C4-2B (cell line): ENCODE measurements at regions not wholly inside any gene's neighbourhood (a gene's known extent, or its start where the extent isn't known, plus 50 kb on each side); places are given as distances from the start of the nearest gene placed in this dataset.
"Not testable (repeated sequence)": the region's sequence is repeated elsewhere in the genome, so short reads cannot be mapped to it uniquely, and the experiment has no call there.

Experiments used
- H3K27ac ChIP-seq: fragments of 450-650 bp; 2 replicates; pipeline ENCODE4 v1.5.1; 2017
- ZFX ChIP-seq: fragments of 450-650 bp; IDR thresholded peaks from 2 replicates; pipeline ENCODE4 v1.6.1; 2017
- TF ChIP-seq, protein P1 (sequence below): fragments of 450-650 bp; conservative IDR thresholded peaks from 2 replicates; pipeline ENCODE4 v1.5.1; 2017; ENCODE audit warnings: mild to moderate bottlenecking

DNA sequence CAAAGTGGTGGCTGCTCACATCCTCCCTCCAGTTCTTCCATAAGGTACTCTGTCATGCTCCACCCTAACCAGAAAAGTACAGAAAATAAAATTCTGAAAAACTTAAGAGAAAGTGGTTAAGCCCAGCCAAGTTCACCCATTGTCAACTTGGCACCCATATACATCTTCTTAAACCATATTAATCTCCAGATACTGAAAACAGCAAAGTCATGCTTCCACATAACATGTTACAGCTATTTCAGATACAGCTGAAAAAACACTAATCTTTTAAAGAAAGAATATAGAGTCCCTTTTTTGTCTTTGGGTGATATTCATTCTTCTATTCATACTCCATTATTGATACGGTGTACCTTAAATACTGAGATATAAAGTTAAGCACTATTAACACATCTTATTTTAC, 577.8 kb downstream of the KCNT2 start:
- no peak overlapping the region for H3K27ac ChIP-seq
- TF ChIP-seq, protein P1, sequence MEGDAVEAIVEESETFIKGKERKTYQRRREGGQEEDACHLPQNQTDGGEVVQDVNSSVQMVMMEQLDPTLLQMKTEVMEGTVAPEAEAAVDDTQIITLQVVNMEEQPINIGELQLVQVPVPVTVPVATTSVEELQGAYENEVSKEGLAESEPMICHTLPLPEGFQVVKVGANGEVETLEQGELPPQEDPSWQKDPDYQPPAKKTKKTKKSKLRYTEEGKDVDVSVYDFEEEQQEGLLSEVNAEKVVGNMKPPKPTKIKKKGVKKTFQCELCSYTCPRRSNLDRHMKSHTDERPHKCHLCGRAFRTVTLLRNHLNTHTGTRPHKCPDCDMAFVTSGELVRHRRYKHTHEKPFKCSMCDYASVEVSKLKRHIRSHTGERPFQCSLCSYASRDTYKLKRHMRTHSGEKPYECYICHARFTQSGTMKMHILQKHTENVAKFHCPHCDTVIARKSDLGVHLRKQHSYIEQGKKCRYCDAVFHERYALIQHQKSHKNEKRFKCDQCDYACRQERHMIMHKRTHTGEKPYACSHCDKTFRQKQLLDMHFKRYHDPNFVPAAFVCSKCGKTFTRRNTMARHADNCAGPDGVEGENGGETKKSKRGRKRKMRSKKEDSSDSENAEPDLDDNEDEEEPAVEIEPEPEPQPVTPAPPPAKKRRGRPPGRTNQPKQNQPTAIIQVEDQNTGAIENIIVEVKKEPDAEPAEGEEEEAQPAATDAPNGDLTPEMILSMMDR = no peak
- no peak for TF ChIP-seq ZFX

DNA sequence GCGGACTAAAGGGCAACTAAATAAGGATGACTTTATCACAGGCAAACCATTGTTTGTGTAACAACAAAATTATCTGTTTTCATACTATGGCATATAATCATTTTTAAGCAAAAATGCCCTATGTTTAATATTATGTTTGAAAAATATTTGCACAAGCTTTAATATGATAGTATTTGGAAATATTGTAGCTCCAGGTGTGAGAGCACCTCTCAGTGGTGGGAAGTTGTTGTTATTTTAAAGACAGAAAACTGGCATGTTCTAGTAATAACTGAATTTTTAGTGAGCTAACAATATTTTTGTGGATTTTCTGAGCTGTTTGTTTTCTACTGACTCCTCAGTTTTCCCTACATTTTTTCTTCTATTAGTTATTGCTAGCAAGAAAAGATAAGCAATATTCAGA, 578.8 kb downstream of the KCNT2 start:
- TF ChIP-seq ZFX = no peak
- TF ChIP-seq, protein P1 = peak; percentile 40
- H3K27ac ChIP-seq = no peak overlapping the region

DNA sequence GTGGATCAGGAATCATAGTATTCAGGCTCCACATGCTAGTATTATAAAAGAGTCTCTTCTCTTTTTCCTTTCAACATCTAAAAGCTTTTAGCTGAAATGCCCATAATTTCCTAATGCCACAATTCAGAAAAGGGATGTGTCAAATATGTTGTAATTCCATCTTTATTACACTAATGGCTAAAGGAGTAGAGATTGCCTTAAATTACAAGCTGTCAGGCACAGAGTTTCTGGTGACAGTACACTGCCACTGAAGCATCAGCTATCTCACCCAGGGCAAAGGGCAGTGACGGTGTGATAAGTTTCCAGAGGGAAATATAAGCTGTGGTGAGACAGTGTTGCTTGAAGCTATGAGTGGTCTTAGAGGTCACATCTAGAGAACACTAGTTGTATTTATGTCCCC, 581.1 kb downstream of the KCNT2 start:
- TF ChIP-seq, protein P1 = no peak
- TF ChIP-seq ZFX = no peak
- no peak overlapping the region for H3K27ac ChIP-seq

DNA sequence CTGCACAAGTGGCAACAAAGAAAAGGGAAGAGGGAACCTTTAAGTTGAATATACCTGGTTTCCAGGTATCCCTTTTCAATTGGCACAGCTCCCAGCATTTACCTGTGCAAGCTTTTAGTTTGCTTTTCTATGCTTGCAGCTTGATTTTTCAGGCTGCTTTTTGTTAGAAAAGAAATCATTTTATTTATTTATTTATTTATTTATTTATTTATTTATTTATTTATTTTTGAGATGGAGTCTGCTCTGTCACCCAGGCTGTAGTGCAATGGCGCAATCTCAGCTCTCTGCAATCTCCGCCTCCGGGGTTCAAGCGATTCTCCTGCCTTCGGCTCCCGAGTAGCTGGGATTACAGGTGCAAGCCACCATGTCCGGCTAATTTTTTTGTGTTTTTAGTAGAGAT, 587.1 kb downstream of the KCNT2 start:
- not testable (repeated sequence) for H3K27ac ChIP-seq

DNA sequence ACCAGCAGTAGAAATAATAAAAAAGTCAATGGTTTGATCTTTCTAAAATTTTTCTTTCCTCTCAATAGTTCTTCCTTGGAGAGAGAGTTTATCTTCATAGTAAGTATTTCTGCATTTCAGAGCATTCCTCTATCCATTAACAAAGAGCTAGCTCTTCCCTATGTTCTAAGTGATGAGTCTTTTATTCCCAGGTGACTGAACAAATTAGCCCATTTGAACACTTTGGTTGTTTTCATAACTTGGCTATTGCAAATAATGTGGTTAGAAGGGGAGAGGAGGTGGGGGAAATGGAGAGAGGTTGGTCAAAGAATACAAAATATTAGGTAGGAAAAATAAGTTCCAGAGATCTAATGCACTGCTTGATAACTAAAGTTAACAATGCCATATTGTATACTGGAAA, 598.9 kb downstream of the KCNT2 start:
- no peak overlapping the region for H3K27ac ChIP-seq
- TF ChIP-seq, protein P1 = no peak
- no peak for TF ChIP-seq ZFX

DNA sequence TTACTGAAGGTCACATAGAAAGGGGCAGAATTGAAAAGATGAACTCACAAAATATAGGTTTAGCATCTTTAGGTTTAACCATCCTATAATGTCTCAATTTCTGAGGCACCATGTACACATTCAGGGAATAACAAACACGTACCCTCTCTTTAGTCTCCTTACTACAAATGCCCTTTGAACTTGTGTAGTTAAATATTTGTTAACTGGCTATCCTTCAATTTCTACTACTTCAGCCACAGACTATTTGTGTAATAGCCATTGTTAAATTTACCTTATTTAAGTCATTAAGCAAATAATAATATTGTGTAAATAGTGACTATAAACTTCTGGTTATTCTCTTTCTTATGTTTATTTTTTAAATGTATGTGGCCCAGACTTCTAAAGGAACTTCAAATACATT, 600.5 kb downstream of the KCNT2 start:
- H3K27ac ChIP-seq = no peak overlapping the region
- no peak for TF ChIP-seq ZFX
- TF ChIP-seq, protein P1 = no peak

DNA sequence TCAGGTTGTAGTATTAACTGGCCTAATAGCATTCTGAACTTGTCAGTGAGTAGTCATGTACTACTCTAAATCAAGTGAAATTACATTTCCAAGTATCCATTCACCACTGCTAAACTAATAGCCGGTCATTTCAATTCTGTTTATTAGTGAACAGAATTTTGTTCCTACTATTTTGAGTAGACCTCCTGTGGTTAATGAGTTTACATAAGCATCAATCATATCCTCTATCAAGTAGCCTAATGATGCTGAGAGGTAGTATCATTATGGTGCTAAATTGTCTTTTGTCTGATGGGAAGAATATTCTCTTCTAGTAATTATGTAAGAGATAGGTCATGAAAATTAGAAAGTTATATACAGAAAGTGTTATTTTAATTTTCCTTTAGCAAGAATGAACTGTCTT, 602.8 kb downstream of the KCNT2 start:
- TF ChIP-seq ZFX = no peak
- TF ChIP-seq, protein P1 = no peak
- H3K27ac ChIP-seq = no peak overlapping the region

DNA sequence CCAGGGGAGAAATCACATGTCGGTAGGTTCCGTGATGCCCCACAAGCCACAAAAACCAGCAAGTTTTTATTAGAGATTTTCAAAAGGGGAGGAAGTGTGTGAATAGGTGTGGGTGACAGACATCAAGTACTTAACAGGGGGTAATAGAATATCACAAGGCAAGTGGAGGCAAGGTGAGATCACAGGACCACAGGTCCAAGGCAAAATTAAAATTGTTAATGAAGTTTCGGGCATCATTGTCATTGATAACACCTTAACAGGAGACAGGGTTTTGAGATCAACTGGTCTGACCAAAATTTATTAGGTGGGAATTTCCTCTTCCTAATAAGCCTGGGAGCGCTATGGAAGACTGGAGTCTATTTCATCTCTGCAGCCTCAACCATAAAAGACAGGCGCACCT, 603.9 kb downstream of the KCNT2 start:
- H3K27ac ChIP-seq = not testable (repeated sequence)

DNA sequence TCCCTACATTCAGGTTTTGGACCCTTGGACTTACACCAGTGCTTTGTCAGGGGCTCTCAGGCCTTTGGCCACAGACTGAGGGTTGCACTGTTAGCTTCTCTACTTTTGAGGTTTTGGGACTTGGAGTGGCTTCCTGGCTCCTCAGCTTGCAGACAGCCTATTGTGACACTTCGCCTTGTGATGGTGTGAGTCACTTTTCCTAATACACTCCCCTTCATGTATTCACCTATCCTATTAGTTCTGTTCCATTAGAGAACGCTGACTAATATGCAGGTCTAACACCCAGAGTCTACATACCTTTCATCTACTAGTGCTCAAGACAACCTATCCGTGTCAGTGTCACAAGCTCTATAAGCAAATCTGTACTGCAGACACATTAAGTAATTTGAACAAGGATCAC, 605.3 kb downstream of the KCNT2 start:
- H3K27ac ChIP-seq = no peak overlapping the region
- TF ChIP-seq, protein P1 = no peak
- no peak for TF ChIP-seq ZFX

DNA sequence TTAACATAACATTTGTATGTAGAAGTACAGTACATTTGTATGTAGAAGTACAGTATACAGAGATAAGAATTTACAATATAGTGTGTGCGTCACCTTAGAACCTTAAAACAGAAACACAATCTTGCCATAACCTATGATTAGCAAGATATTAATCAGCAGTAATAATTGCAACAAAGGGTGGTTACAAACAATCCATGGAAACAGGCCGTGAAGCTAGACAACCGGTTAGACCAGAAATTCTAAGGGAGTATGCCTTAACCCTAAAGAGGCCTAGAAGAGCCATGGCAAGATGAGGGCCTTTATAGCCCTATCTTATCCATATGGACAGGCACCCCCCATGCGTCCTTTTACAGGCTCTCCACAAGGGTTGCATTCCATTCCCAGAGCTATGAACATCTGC, 605.9 kb downstream of the KCNT2 start:
- not testable (repeated sequence) for H3K27ac ChIP-seq
